Breast epithelium (tissue), 4 donors: ENCODE measurements at regions not wholly inside any gene's neighbourhood (a gene's known extent, or its start where the extent isn't known, plus 50 kb on each side); places are given as distances from the start of the nearest gene placed in this dataset.

Experiments
- DNase-seq, 2 donors: peaks; one replicate each; pipeline ENCODE4 v3.0.0-alpha.2; 2019; ENCODE audit warnings: low spot score in 2 of 2
- H3K27ac ChIP-seq, 2 donors: fragments of 200-600 bp; sonication (generic) in 1 of 2; one replicate each; pipeline ENCODE4 v1.5.1; 2016 to 2019; ENCODE audit warnings: mild to moderate bottlenecking in 1 of 2
- H3K27me3 ChIP-seq, 2 donors: fragments of 200-600 bp; sonication (generic) in 1 of 2; one replicate each; pipeline versions ENCODE4 v1.5.1 to v1.6.0; 2017 to 2019; ENCODE audit warnings: control low read depth in 1 of 2, mild to moderate bottlenecking in 1 of 2
- H3K36me3 ChIP-seq: fragments of 200-600 bp; one replicate; pipeline ENCODE4 v1.5.1; 2019
- H3K4me1 ChIP-seq, 2 donors: fragments of 200-600 bp; sonication (generic); one replicate each; pipeline ENCODE4 v1.5.1; 2016 to 2019; ENCODE audit warnings: control low read depth in 1 of 2
- H3K4me3 ChIP-seq, 3 donors: fragments of 200-600 bp; sonication (generic); 1 replicate in 2 of 3; 2 replicates in 1 of 3; pipeline ENCODE4 v1.5.1; 2016 to 2019; ENCODE audit warnings: mild to moderate bottlenecking in 3 of 3, moderate library complexity in 2 of 3
- H3K9me3 ChIP-seq, 2 donors: fragments of 200-600 bp; sonication (generic) in 1 of 2; one replicate each; pipeline ENCODE4 v1.5.1; 2016 to 2019; ENCODE audit warnings: control low read depth in 1 of 2
- CTCF ChIP-seq, 3 donors: fragments of 450-650 bp; IDR thresholded peaks; one replicate each; pipeline ENCODE4 v1.5.1; 2016 to 2017; ENCODE audit warnings: antibody characterized with exemption in 3 of 3, mild to moderate bottlenecking in 3 of 3, moderate library complexity in 3 of 3
- POLR2A ChIP-seq: fragments of 450-650 bp; IDR thresholded peaks from one replicate; pipeline ENCODE4 v1.6.1; 2016; ENCODE audit warnings: antibody characterized with exemption, mild to moderate bottlenecking, moderate library complexity
- POLR2AphosphoS5 ChIP-seq, 3 donors: sonication (generic); formaldehyde crosslinking; IDR thresholded peaks; one replicate each; pipeline ENCODE4 v1.6.1; 2017; ENCODE audit warnings: antibody characterized with exemption in 3 of 3
- intact Hi-C: fragments of 100-400 bp; cut with DNase I; formaldehyde crosslinking; loops from one replicate; pipeline ENCODE4 v1.15.1; 2023; ENCODE audit warnings: low total_unique reads

DNA sequence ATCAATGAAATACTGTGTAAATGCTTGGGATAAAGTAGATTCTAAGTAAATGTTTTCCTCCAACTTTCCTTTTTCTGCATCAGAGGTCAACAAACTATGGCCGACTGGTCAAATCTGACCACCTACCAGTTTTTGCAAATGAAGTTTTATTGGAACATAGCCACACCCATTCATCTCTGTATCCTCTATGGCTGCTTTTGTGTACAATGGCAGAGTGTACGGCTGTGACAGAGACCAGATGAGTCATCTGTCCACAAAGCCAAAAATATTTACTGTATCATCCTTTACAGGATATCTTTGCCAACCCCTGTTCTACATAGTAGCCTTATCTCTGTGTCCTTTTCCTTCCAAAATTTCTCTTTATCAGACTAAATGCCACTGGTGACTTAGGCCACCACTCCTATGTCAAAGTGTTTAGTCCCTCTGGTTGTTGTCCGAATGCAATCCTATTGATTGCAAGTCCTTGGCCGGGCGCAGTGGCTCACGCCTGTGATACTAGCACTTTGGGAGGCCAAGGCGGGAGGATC lies 218.4 kb upstream of the KLF4 start:
- Histone ChIP-seq H3K4me1 (no peaks in the 10 kb centered on the region), H3K36me3 (no peaks in the 10 kb centered on the region), H3K27me3 (no peaks in the 10 kb centered on the region), H3K27ac (no peak overlapping the region), H3K9me3 (no peaks in the 10 kb centered on the region), H3K4me3 (no peak overlapping the region)
- intact Hi-C loops: loop anchor here (10.0 kb wide), 1 partner anchor 857 kb away; no protein-coding TSS in a partner anchor
- no peak for DNase-seq
- no peak for TF ChIP-seq CTCF (IDR thresholded peaks at IDR 0.05)

- no peak overlapping the region for H3K27ac ChIP-seq
- no peaks in the 10 kb centered on the region for H3K36me3 ChIP-seq
- DNase-seq: no peak
- TF ChIP-seq POLR2A (no peak), POLR2AphosphoS5 (IDR thresholded peaks at IDR 0.05) (no peak), CTCF (IDR thresholded peaks at IDR 0.05) (no peak)
- no peak overlapping the region for H3K4me3 ChIP-seq
- H3K9me3 ChIP-seq: no peaks in the 10 kb centered on the region
- no peaks in the 10 kb centered on the region for H3K27me3 ChIP-seq
- no peaks in the 10 kb centered on the region for H3K4me1 ChIP-seq
- intact Hi-C loops: loop anchor here (10.0 kb wide), 1 partner anchor 857 kb away; no protein-coding TSS in a partner anchor
These were observed 217.9 kb upstream of the KLF4 start for GRCh38 chr9:107707428-107707837.

DNA sequence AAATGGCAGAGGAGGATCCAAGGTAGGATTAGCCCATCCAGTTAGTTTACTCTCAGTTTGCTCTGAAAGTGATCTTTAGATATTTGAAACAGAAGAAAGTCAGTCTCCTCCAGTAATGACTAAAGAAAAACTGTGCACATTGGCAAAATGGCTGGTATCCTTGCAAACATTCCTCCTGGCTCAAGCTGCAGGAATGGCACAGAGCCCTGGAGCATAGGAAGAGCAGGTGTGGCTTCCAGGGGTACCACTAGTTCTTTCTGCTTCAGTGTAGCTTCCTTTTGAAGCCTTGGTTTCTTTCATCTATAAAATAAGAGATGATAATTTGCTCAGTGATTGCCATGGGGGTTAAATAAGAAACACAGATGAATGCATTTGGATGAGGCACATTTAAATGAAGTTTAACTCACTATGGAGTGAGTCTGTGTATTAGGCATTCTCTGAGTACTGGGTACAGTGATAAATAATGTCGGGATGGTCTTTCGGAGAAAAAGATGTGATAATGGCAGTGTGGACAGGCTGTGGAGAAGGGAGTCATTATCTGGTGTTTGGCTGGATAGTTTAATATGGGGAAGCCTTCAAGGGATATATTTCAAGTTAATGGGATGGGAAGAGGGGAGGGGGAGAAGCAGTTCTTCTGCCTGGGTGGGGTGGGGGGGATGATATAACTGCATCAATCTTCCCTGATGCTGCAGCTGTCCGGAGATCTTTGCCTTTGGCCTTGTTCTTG lies 217.3 kb upstream of the KLF4 start:
- Histone ChIP-seq H3K27ac (no peak overlapping the region), H3K36me3 (no peaks in the 10 kb centered on the region), H3K27me3 (no peaks in the 10 kb centered on the region), H3K4me3 (no peak overlapping the region), H3K4me1 (no peaks in the 10 kb centered on the region), H3K9me3 (no peaks in the 10 kb centered on the region)
- TF ChIP-seq CTCF (IDR thresholded peaks at IDR 0.05) (no peak), POLR2AphosphoS5 (IDR thresholded peaks at IDR 0.05) (no peak), POLR2A (no peak)
- intact Hi-C loops: loop anchor here (10.0 kb wide), 1 partner anchor 858 kb away; no protein-coding TSS in a partner anchor
- DNase-seq: no peak

GRCh38 chr9:107705521-107705920 lies 216.0 kb upstream of the KLF4 start:
- H3K27me3 ChIP-seq: no peaks in the 10 kb centered on the region
- H3K36me3 ChIP-seq: no peaks in the 10 kb centered on the region
- no peak overlapping the region for H3K27ac ChIP-seq
- TF ChIP-seq CTCF (IDR thresholded peaks at IDR 0.05) (no peak), POLR2A (no peak), POLR2AphosphoS5 (IDR thresholded peaks at IDR 0.05) (no peak)
- no peak for DNase-seq
- H3K4me1 ChIP-seq: no peaks in the 10 kb centered on the region
- H3K4me3 ChIP-seq: no peak overlapping the region
- intact Hi-C loops: loop anchor here (10.0 kb wide), 1 partner anchor 859 kb away; no protein-coding TSS in a partner anchor
- no peaks in the 10 kb centered on the region for H3K9me3 ChIP-seq

DNA sequence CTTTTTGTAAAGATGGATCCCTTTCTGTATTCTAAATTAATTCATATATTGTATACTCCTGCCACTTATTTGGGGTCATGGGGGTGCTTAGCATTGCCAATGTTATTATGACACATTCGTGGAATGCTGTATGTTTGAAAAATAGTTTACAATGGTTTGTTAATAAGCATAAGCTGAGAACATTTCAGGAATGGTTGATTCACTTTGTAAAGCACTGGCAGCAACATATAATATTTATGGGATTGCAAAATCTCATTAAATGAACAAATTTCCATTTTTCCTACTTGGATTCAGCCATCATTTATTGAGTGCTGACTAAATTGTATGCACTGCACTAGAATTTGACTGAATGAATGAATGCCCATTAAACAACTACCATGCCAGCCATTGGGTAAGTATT lies 215.2 kb upstream of the KLF4 start:
- TF ChIP-seq CTCF (IDR thresholded peaks at IDR 0.05) (no peak), POLR2A (no peak), POLR2AphosphoS5 (IDR thresholded peaks at IDR 0.05) (no peak)
- Histone ChIP-seq H3K27me3 (no peaks in the 10 kb centered on the region), H3K4me1 (no peaks in the 10 kb centered on the region), H3K27ac (no peak overlapping the region), H3K4me3 (no peak overlapping the region), H3K36me3 (no peaks in the 10 kb centered on the region), H3K9me3 (no peaks in the 10 kb centered on the region)
- intact Hi-C loops: loop anchor here (10.0 kb wide), 1 partner anchor 860 kb away; no protein-coding TSS in a partner anchor
- DNase-seq: no peak
